Keratinocyte (primary cell): ENCODE measurements at regions not wholly inside any gene's neighbourhood (a gene's known extent, or its start where the extent isn't known, plus 50 kb on each side); places are given as distances from the start of the nearest gene placed in this dataset.
"Not testable (repeated sequence)": the region's sequence is repeated elsewhere in the genome, so short reads cannot be mapped to it uniquely, and the experiment has no call there.

Experiments
- DNase-seq: peaks from one replicate; pipeline ENCODE4 v3.0.0-alpha.2; 2011; ENCODE audit warnings: low read depth, missing footprints, low spot score
- FAIRE-seq: peaks from 2 replicates; lab custom pipeline; 2011; peaks lifted over from hg19 to GRCh38; lab: Jason Lieb, UNC
- H2AFZ ChIP-seq: 2 replicates; pipeline ENCODE4 v1.6.0; 2012; ENCODE audit warnings: low read length, control low read depth, inconsistent platforms; ENCODE audit not compliant: control insufficient read depth
- H3K27ac ChIP-seq: 2 replicates; pipeline ENCODE4 v1.5.1; 2011; ENCODE audit warnings: low read length; ENCODE audit not compliant: control insufficient read depth, insufficient read depth
- H3K27me3 ChIP-seq: 3 replicates; pipeline ENCODE4 v1.6.0; 2011; ENCODE audit warnings: low read length; ENCODE audit not compliant: control insufficient read depth, insufficient read depth; ENCODE audit errors: extremely low read depth
- H3K36me3 ChIP-seq, 2 experiments: 2 replicates in 1 of 2; 3 replicates in 1 of 2; pipeline ENCODE4 v1.5.1; 2011; ENCODE audit warnings: low read length in 2 of 2, mild to moderate bottlenecking in 1 of 2; ENCODE audit not compliant: control insufficient read depth in 2 of 2, insufficient read depth in 2 of 2; ENCODE audit errors: extremely low read depth in 1 of 2
- H3K4me1 ChIP-seq: 3 replicates; pipeline ENCODE4 v1.5.1; 2011; ENCODE audit warnings: low read length; ENCODE audit not compliant: control insufficient read depth, insufficient read depth; ENCODE audit errors: extremely low read depth
- H3K4me2 ChIP-seq: 3 replicates; pipeline ENCODE4 v1.6.0; 2011; ENCODE audit warnings: low read depth, low read length; ENCODE audit not compliant: control insufficient read depth, insufficient read depth; ENCODE audit errors: extremely low read depth
- H3K4me3 ChIP-seq, 3 experiments: fragments of 200-600 bp in 1 of 3; sonication (generic) in 1 of 3; 2 replicates in 2 of 3; 3 replicates in 1 of 3; pipeline ENCODE4 v1.5.1; 2011 to 2016; ENCODE audit warnings: low read length in 3 of 3, mild to moderate bottlenecking in 3 of 3, control low read depth in 2 of 3, inconsistent platforms in 1 of 3, low read depth in 1 of 3, mixed read lengths in 1 of 3, mixed run types in 1 of 3, moderate library complexity in 1 of 3; ENCODE audit not compliant: control insufficient read depth in 2 of 3, insufficient read depth in 2 of 3; ENCODE audit errors: extremely low read depth in 1 of 3
- H3K79me2 ChIP-seq: 2 replicates; pipeline ENCODE4 v1.6.0; 2012; ENCODE audit warnings: low read length; ENCODE audit not compliant: control insufficient read depth, insufficient read depth
- H3K9ac ChIP-seq: 3 replicates; pipeline ENCODE4 v1.6.0; 2011; ENCODE audit warnings: low read length; ENCODE audit not compliant: control insufficient read depth, insufficient read depth; ENCODE audit errors: extremely low read depth
- H3K9me1 ChIP-seq: 3 replicates; pipeline ENCODE4 v1.6.0; 2011; ENCODE audit warnings: low read length; ENCODE audit not compliant: control insufficient read depth, insufficient read depth; ENCODE audit errors: extremely low read depth
- H3K9me3 ChIP-seq: 2 replicates; pipeline ENCODE4 v1.5.1; 2012; ENCODE audit warnings: low read depth, low read length; ENCODE audit not compliant: control insufficient read depth
- H4K20me1 ChIP-seq: 3 replicates; pipeline ENCODE4 v1.6.0; 2011; ENCODE audit warnings: low read length; ENCODE audit not compliant: control insufficient read depth, insufficient read depth; ENCODE audit errors: extremely low read depth
- CTCF ChIP-seq, 3 experiments: IDR thresholded peaks in 1 of 3; conservative IDR thresholded peaks in 1 of 3; optimal IDR thresholded peaks in 1 of 3; 2 replicates in 2 of 3; 3 replicates in 1 of 3; pipeline versions ENCODE3 to v1.5.1; 2011; ENCODE audit warnings: low read length in 3 of 3, mild to moderate bottlenecking in 3 of 3, moderate library complexity in 2 of 3, control low read depth in 1 of 3, inconsistent platforms in 1 of 3; ENCODE audit not compliant: insufficient read depth in 2 of 3; ENCODE audit errors: extremely low read depth in 1 of 3
- EZH2 ChIP-seq: IDR thresholded peaks from one replicate; pipeline ENCODE4 v1.6.1; 2012; ENCODE audit warnings: inconsistent platforms, mild to moderate bottlenecking, low read length, moderate library complexity
- dilution Hi-C: fragments of 300-500 bp; cut with MboI; formaldehyde crosslinking; loops from one replicate; pipeline ENCODE4 v1.7.0; 2020; ENCODE audit warnings: low sequenced_read_pairs; ENCODE audit not compliant: extremely low pct_ligation_motif_present

GRCh38 chr4:10783351-10783750, 98.8 kb upstream of the CLNK start:
- FAIRE-seq (no peak), DNase-seq (no peak)
- no peaks in the 10 kb centered on the region for H3K36me3 ChIP-seq
- dilution Hi-C loops, result no loop called here
- no peaks in the 10 kb centered on the region for H3K9me1 ChIP-seq
- H3K79me2 ChIP-seq, result no peaks in the 10 kb centered on the region
- TF ChIP-seq CTCF (optimal IDR thresholded peaks at IDR 0.05 in 1 of 3, IDR thresholded peaks at IDR 0.05 in 1 of 3, conservative IDR thresholded peaks at IDR 0.05 in 1 of 3; ENCODE audit: extremely low read depth in 1 of 3, insufficient read depth in 2 of 3, low read length in 3 of 3), result no peak
- TF ChIP-seq EZH2, result no peak
- no peak overlapping the region for H3K4me3 ChIP-seq
- no peak overlapping the region for H3K4me2 ChIP-seq
- no peaks in the 10 kb centered on the region for H4K20me1 ChIP-seq
- H3K27me3 ChIP-seq, result no peaks in the 10 kb centered on the region
- no peak overlapping the region for H3K27ac ChIP-seq
- H2AFZ ChIP-seq, result no peak overlapping the region
- no peaks in the 10 kb centered on the region for H3K4me1 ChIP-seq
- H3K9ac ChIP-seq, result no peak overlapping the region
- H3K9me3 ChIP-seq, result no peaks in the 10 kb centered on the region

GRCh38 chr4:10781805-10782204, 97.2 kb upstream of the CLNK start:
- Histone ChIP-seq H3K4me1 (no peaks in the 10 kb centered on the region), H3K9me1 (no peaks in the 10 kb centered on the region), H3K79me2 (no peaks in the 10 kb centered on the region), H4K20me1 (no peaks in the 10 kb centered on the region), H3K4me2 (no peak overlapping the region), H3K9ac (no peak overlapping the region), H2AFZ (no peak overlapping the region), H3K27ac (no peak overlapping the region), H3K9me3 (no peaks in the 10 kb centered on the region), H3K27me3 (no peaks in the 10 kb centered on the region), H3K36me3 (no peaks in the 10 kb centered on the region), H3K4me3 (no peak overlapping the region)
- dilution Hi-C loops, result no loop called here
- TF ChIP-seq EZH2, result no peak
- no peak for TF ChIP-seq CTCF (optimal IDR thresholded peaks at IDR 0.05 in 1 of 3, IDR thresholded peaks at IDR 0.05 in 1 of 3, conservative IDR thresholded peaks at IDR 0.05 in 1 of 3; ENCODE audit: extremely low read depth in 1 of 3, insufficient read depth in 2 of 3, low read length in 3 of 3)
- FAIRE-seq (no peak), DNase-seq (no peak)

DNA sequence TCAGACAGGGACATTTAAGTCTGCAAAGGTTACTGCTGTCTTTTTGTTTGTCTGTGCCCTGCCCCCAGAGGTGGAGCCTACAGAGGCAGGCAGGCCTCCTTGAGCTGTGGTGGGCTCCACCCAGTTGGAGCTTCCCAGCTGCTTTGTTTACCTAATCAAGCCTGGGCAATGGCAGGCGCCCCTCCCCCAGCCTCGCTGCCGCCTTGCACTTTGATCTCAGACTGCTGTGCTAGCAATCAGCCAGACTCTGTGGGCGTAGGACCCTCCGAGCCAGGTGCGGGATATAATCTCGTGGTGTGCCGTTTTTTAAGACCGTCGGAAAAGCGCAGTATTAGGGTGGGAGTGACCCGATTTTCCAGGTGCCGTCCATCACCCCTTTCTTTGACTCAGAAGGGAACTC, 96.2 kb upstream of the CLNK start:
- H3K4me1 ChIP-seq, H3K27ac ChIP-seq, dilution Hi-C loops, H3K9ac ChIP-seq, H3K79me2 ChIP-seq, H2AFZ ChIP-seq, H3K9me3 ChIP-seq, H3K27me3 ChIP-seq, H3K36me3 ChIP-seq, DNase-seq, H3K9me1 ChIP-seq, H3K4me2 ChIP-seq, H3K4me3 ChIP-seq, FAIRE-seq, H4K20me1 ChIP-seq: not testable (repeated sequence)

DNA sequence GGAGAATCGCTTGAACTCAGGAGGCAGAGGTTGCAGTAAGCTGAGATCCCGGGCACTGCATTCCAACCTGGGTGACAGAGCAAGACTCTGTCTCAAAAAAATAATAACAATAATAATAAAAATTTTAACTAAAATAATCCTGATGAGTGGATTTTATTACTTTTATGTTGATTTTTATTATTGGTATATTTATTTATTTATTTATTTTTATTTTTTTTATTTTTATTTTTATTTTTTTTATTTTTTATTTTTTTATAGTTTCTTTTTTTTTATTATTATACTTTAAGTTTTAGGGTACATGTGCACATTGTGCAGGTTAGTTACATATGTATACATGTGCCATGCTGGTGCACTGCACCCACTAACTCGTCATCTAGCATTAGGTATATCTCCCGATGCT, 90.6 kb upstream of the CLNK start:
- H4K20me1 ChIP-seq, H3K9ac ChIP-seq, dilution Hi-C loops, H3K4me2 ChIP-seq, FAIRE-seq, H3K27ac ChIP-seq, H3K79me2 ChIP-seq, DNase-seq, H3K9me3 ChIP-seq, H3K36me3 ChIP-seq, H3K9me1 ChIP-seq, H3K4me1 ChIP-seq, H2AFZ ChIP-seq, H3K4me3 ChIP-seq, H3K27me3 ChIP-seq: not testable (repeated sequence)
